PC-3 (cell line): ENCODE measurements at regions not wholly inside any gene's neighbourhood (a gene's known extent, or its start where the extent isn't known, plus 50 kb on each side); places are given as distances from the start of the nearest gene placed in this dataset.

Experiments used
- EZH2 ChIP-seq: fragments of 300-600 bp; sonication (generic); IDR thresholded peaks from one replicate; pipeline ENCODE4 v1.6.1; 2017; ENCODE audit warnings: antibody characterized with exemption, mild to moderate bottlenecking, low read length; ENCODE audit not compliant: unreplicated experiment
- EZH2phosphoT487 ChIP-seq: fragments of 300-600 bp; sonication (generic); IDR thresholded peaks from 2 replicates; pipeline ENCODE4 v1.6.1; 2018; ENCODE audit warnings: mild to moderate bottlenecking, antibody characterized with exemption, low read length, borderline replicate concordance
- TF ChIP-seq, protein P1 (sequence below): fragments of 300-600 bp; sonication (generic); conservative IDR thresholded peaks from 2 replicates; pipeline ENCODE4 v1.5.1; 2017; ENCODE audit warnings: antibody characterized with exemption, low read depth, mild to moderate bottlenecking, low read length

DNA sequence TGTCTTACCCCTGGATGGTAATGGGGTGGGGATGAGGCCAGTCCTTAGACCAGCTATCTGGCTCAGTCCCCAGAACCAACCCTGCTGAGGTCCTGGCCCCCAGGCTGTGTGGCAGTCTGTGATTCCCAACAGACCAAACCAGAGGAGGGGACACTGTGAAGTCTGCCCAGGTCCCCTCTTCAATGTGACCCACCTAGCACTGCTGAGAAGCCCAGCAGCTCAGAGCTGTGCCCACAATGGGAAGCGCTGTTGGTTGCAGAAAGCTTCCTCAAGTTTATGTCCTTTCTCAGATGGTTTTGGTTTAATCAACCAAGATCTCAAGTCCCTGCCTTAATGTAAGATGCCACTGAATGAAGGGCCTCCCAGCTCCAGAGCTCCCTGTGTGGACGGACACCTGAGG lies 114.7 kb upstream of the IGLL5 start:
- TF ChIP-seq, protein P1, sequence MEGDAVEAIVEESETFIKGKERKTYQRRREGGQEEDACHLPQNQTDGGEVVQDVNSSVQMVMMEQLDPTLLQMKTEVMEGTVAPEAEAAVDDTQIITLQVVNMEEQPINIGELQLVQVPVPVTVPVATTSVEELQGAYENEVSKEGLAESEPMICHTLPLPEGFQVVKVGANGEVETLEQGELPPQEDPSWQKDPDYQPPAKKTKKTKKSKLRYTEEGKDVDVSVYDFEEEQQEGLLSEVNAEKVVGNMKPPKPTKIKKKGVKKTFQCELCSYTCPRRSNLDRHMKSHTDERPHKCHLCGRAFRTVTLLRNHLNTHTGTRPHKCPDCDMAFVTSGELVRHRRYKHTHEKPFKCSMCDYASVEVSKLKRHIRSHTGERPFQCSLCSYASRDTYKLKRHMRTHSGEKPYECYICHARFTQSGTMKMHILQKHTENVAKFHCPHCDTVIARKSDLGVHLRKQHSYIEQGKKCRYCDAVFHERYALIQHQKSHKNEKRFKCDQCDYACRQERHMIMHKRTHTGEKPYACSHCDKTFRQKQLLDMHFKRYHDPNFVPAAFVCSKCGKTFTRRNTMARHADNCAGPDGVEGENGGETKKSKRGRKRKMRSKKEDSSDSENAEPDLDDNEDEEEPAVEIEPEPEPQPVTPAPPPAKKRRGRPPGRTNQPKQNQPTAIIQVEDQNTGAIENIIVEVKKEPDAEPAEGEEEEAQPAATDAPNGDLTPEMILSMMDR: no peak
- TF ChIP-seq EZH2 (no peak), EZH2phosphoT487 (no peak)
